ENCODE measurements at regions not wholly inside any gene's neighbourhood (a gene's known extent, or its start where the extent isn't known, plus 50 kb on each side); places are given as distances from the start of the nearest gene placed in this dataset.

DNA sequence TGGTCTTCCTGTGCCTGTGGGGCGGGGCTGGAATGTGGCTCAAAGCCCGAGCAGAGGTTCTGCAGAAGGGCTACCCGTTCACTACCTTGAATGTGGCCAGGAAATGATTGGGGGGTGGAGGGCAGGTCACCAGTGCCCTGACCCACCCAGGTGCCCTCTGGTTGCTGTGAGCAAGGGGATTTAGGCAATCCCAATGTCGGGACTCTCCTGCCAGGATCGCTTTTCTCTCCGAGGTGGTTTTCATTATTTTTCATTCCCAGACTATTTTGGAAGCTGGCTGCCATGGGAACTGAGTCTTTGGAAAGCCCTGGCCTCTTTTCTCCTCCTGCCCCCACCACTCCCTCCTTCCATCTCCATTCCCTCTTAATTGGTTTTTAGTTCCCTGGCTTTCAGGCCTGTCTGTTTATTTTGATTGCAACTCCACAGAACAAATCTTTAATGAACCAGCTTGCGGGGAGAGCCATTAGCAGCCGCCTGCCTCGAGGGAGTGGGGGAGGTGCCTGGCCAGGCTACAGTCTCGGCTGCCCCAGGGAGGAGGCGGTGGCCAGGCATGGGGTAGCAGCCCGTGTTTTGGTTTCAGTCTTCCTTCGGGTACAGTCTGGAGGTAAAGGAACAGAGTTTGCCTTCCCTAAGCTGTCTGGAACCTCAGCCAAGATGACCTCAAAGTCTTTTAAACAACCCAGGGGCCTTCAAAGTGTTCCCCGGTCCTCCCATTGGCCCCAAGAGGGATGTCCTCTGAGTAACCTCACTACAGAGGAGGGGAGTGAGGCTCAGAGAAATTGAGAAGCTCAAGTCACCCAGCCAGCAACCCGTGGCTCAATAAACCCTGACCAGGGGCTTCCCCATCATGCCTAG is 114.4 kb upstream of the HAAO start:
- peaks cover 12% of the 10 kb centered on the region for H3K27me3 Mint-ChIP-seq
- ChIA-PET POLR2A (no interaction called here), CTCF (no interaction called here)
- H3K36me3 Mint-ChIP-seq (ENCODE audit: low read depth): no peaks in the 10 kb centered on the region
- H3K4me1 Mint-ChIP-seq: no peaks in the 10 kb centered on the region
- DNase-seq: no peak
- H3K4me3 Mint-ChIP-seq: no peak overlapping the region
- no peaks in the 10 kb centered on the region for H3K9me3 Mint-ChIP-seq
- H3K27ac Mint-ChIP-seq: no peak overlapping the region

DNA sequence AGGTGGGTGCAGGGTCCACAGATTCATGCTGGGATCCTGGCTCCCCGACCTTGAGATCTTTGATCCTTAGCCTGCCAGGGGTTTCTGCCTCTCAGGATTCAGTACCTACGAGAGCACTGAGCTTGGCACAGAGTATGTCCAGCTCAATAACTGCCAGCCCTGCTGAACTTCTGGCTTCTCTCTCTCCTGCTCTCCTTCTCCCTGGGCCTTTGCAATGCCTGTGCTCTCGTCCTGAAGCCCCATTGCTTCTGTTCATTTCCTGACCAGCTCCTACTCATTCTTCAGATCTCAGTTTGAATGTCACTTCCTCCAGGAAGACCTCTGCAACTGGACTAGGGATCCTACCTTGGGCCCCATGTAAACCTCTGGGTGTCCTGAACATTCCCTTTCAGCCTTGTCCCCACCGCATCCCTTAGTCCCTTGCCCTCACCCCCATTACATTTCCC is 113.8 kb upstream of the HAAO start:
- DNase-seq: no peak
- Mint-ChIP-seq H3K4me3 (no peak overlapping the region), H3K27me3 (peaks cover 12% of the 10 kb centered on the region), H3K36me3 (ENCODE audit: low read depth) (no peaks in the 10 kb centered on the region), H3K9me3 (no peaks in the 10 kb centered on the region), H3K4me1 (peaks cover 1% of the 10 kb centered on the region), H3K27ac (no peak overlapping the region)
- ChIA-PET CTCF (no interaction called here), POLR2A (no interaction called here)

DNA sequence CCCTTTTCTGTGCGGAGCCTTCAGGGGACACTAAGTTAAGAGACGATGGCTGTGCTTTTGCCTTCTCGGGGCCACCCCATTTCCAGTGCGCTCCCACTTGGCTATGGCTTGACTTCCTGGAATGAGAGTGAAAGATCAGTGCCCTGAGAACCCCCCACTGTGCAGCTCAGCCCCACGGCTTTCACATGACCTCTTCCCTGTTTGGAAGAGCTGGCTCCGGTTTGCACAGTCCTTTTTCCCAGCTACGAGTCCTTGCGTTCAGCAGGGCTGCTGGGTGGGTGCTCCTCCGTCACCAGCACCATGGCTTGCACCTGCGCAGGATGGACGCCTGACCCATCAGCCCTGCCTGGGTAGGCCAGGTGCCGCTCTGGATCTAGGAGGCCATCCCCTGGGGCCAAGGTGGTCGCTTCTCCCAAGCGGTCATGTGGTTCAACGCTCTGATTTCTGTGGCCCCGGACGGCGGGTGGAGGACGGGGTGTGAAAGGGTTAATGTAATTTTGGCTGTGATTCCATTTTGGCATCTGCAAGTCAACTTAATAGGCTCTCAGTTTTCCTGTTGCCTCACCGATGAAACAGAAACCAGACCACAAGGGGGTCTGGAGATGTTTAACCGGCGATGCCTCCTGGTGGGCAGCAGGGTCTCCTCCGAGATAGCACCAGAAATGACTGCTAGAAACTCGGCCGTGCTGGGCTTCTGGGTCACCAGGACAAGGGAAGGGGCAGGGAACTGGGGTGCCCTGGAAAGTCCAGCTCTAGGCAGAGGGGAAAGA is 113.1 kb upstream of the HAAO start:
- H3K36me3 Mint-ChIP-seq (ENCODE audit: low read depth): no peaks in the 10 kb centered on the region
- peaks cover 1% of the 10 kb centered on the region for H3K4me1 Mint-ChIP-seq
- H3K27me3 Mint-ChIP-seq: peaks cover 12% of the 10 kb centered on the region
- CTCF ChIA-PET: no interaction called here
- no peaks in the 10 kb centered on the region for H3K9me3 Mint-ChIP-seq
- DNase-seq: no peak
- no peak overlapping the region for H3K4me3 Mint-ChIP-seq
- POLR2A ChIA-PET: no interaction called here
- H3K27ac Mint-ChIP-seq: no peak overlapping the region

GRCh38 chr2:42904576-42904876 is 112.1 kb upstream of the HAAO start:
- ChIA-PET POLR2A (no interaction called here), CTCF (no interaction called here)
- Mint-ChIP-seq H3K27ac (no peak overlapping the region), H3K4me1 (peaks cover 1% of the 10 kb centered on the region), H3K9me3 (no peaks in the 10 kb centered on the region), H3K27me3 (peaks cover 10% of the 10 kb centered on the region), H3K4me3 (no peak overlapping the region), H3K36me3 (ENCODE audit: low read depth) (no peaks in the 10 kb centered on the region)
- no peak for DNase-seq

DNA sequence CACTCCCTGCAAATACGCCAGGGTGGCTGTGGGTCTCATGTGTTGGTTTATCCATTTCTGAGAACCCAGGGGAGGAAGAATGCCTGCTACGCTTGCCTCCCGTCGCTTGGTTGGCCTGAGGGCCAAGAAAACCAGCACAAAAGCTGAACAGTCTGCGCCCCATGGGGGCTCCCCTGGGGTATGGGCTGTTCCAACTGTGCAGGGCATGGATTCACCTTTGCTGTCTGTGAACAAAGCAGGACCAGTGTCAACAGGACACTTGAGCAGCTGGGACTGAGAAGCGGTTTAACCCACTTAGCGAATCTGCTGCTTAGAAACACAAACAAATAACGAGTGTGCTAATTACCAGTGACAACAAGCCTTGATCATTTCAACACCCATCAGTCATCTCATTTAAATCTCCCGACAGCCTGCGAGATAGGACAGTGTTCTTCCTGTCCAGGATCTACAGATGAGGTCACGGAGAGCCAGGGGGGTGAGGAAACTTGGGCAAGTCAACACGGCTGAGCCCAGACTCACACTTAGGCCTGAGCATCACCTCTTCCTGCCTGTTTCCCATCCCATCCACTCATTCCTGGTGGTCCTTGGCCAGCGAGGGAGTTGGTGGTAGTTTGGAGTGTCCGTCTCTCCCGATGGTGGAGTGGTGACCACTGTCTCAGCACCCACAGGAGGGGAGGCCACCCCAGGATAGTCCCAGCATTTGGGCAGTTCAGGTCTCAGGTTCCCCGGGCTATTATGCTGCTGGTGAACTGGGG is 111.6 kb upstream of the HAAO start:
- H3K9me3 Mint-ChIP-seq: no peaks in the 10 kb centered on the region
- H3K27ac Mint-ChIP-seq: no peak overlapping the region
- H3K4me1 Mint-ChIP-seq: peaks cover 1% of the 10 kb centered on the region
- no peak overlapping the region for H3K4me3 Mint-ChIP-seq
- DNase-seq: no peak
- POLR2A ChIA-PET: no interaction called here
- H3K36me3 Mint-ChIP-seq (ENCODE audit: low read depth): no peaks in the 10 kb centered on the region
- CTCF ChIA-PET: no interaction called here
- peaks cover 10% of the 10 kb centered on the region for H3K27me3 Mint-ChIP-seq

DNA sequence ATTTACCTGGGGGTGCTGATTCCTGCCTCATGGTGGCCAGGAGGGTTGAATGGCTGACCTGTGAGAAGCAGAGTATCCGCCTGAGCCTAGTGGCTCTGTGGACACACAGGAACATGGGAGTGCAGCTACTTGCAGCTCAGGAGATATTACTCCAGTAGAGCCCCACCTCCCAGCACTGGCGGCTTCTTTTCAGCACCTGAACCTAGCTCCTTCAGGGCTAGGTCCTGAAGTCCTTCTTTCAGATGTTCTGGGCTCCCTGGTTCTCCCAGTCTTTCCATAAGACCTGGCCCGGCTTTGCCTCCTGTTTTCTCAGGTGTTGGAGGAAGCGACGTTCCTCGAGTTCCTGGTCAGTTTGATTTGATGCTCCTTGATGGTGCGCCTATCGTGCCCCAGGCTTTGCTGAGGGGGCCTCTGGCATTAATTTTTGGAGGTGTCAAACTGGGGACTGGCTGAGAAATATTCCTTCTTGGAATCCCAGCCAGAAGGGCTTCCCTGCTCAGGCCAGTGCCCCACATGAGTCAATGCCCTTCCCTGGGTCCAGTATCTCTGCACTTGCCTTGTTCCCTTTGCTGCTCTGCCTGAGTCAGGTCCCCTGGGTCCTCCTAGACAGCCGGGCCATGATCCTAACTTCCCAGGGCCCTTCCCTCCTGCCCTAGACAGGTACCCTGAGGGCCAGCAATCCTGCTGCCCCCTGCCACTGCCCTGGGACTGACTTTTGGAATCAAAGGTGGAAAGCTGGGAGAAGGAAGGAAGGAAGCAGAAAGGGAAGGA is 110.7 kb upstream of the HAAO start:
- Mint-ChIP-seq H3K4me3 (no peak overlapping the region), H3K36me3 (ENCODE audit: low read depth) (no peaks in the 10 kb centered on the region), H3K27ac (no peak overlapping the region), H3K27me3 (peaks cover 13% of the 10 kb centered on the region), H3K9me3 (no peaks in the 10 kb centered on the region), H3K4me1 (peaks cover 1% of the 10 kb centered on the region)
- DNase-seq: no peak
- ChIA-PET POLR2A (no interaction called here), CTCF (no interaction called here)

GRCh38 chr2:42901076-42901640 is 108.8 kb upstream of the HAAO start:
- ChIA-PET POLR2A (no interaction called here), CTCF (no interaction called here)
- H3K4me3 Mint-ChIP-seq: no peak overlapping the region

GRCh38 chr2:42900289-42900891 is 108.0 kb upstream of the HAAO start:
- ChIA-PET POLR2A (no interaction called here), CTCF (no interaction called here)
- peaks cover 7% of the 10 kb centered on the region for H3K27me3 Mint-ChIP-seq
- H3K4me1 Mint-ChIP-seq: peaks cover 1% of the 10 kb centered on the region
- no peak overlapping the region for H3K27ac Mint-ChIP-seq
- no peaks in the 10 kb centered on the region for H3K36me3 Mint-ChIP-seq (ENCODE audit: low read depth)
- no peaks in the 10 kb centered on the region for H3K9me3 Mint-ChIP-seq
- no peak for DNase-seq
- H3K4me3 Mint-ChIP-seq: no peak overlapping the region

More at GRCh38 chr2:42901076-42901640, 108.8 kb upstream of the HAAO start:
- Mint-ChIP-seq H3K36me3 (ENCODE audit: low read depth) (no peaks in the 10 kb centered on the region), H3K27ac (no peak overlapping the region), H3K9me3 (no peaks in the 10 kb centered on the region), H3K4me1 (peaks cover 1% of the 10 kb centered on the region), H3K27me3 (peaks cover 8% of the 10 kb centered on the region)
- DNase-seq: no peak

GRCh38 chr2:42897358-42897757 is 105.0 kb upstream of the HAAO start:
- Mint-ChIP-seq H3K36me3 (ENCODE audit: low read depth) (no peaks in the 10 kb centered on the region), H3K4me1 (peaks cover 1% of the 10 kb centered on the region), H3K27ac (no peak overlapping the region), H3K4me3 (no peak overlapping the region), H3K27me3 (peaks cover 8% of the 10 kb centered on the region), H3K9me3 (no peaks in the 10 kb centered on the region)
- CTCF ChIA-PET: no interaction called here
- POLR2A ChIA-PET: no interaction called here
- no peak for DNase-seq

DNA sequence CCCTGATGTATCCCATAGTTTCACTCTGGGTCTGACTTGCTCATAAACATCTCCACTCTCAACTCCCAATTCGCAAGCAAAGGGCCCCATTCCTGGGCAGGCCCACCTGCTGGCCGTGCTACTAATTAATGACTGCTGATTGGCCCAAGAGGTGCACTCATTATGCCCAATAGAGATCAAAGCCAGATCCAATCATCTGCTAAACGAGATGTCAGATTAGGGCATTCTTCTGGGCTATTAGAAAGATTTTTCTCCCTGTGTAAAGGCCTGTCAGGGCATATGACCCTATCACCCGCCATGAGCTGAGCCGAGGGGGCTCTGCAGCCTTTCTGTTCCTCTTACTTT is 103.4 kb upstream of the HAAO start:
- CTCF ChIA-PET: no interaction called here
- POLR2A ChIA-PET: no interaction called here
- H3K36me3 Mint-ChIP-seq (ENCODE audit: low read depth): no peaks in the 10 kb centered on the region
- peaks cover 8% of the 10 kb centered on the region for H3K27me3 Mint-ChIP-seq
- no peaks in the 10 kb centered on the region for H3K4me1 Mint-ChIP-seq
- no peaks in the 10 kb centered on the region for H3K9me3 Mint-ChIP-seq
- H3K27ac Mint-ChIP-seq: no peak overlapping the region
- H3K4me3 Mint-ChIP-seq: no peak overlapping the region
- DNase-seq: no peak

- Mint-ChIP-seq H3K36me3 (ENCODE audit: low read depth) (no peaks in the 10 kb centered on the region), H3K27me3 (peaks cover 8% of the 10 kb centered on the region), H3K4me1 (no peaks in the 10 kb centered on the region), H3K9me3 (no peaks in the 10 kb centered on the region), H3K27ac (no peak overlapping the region), H3K4me3 (no peak overlapping the region)
- ChIA-PET POLR2A (no interaction called here), CTCF (no interaction called here)
- no peak for DNase-seq
These were observed 102.9 kb upstream of the HAAO start for GRCh38 chr2:42895134-42895790.

DNA sequence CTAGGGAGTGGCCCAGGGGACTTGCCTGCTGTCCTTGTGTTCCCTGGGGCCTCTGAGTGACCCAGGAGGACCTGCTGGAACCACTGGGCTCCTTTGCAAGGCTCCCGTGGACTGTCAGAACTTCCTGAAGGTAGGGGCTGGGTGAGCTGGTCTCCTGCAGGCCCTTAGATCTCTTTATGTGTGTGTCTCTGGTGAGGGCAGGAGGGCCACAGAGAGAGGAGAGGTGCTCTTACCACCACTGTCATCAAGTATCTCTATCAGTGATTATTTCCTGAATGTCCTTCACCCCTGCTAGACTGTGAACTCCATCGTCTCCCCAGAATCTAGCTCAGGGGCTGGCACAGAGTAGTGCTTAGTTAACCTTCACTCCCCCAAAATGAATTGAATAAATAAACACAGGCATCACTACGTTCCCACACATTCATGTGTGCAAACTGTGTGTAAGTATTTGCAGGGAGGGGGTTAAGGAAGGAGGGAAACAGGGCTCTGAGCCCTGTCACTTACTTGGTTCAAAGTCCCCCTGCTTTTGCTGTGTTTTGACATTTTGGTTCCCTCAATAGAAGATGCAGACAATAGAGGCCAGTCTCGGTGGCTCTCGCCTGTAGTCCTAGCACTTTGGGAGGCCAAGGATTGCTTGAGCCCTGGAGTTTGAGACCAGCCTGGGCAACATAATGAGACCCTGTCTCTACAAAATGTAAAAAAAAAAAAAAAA is 100.8 kb upstream of the HAAO start:
- Mint-ChIP-seq H3K36me3 (ENCODE audit: low read depth) (no peaks in the 10 kb centered on the region), H3K4me1 (no peaks in the 10 kb centered on the region), H3K4me3 (no peak overlapping the region), H3K27me3 (peaks cover 3% of the 10 kb centered on the region), H3K27ac (no peak overlapping the region), H3K9me3 (peaks cover 10% of the 10 kb centered on the region)
- DNase-seq: no peak
- ChIA-PET CTCF (no interaction called here), POLR2A (no interaction called here)

Data from activated CD4-positive, alpha-beta memory T cell treated with anti-CD3 and anti-CD28 coated beads, Interleukin-2, amount 10 ng/mL, durations not matched to agents 7 days and 5 days (primary cell).